T-helper 2 cell treated with Interferon-gamma antibody and Interleukin-4, amounts not matched to agents 5 μg/mL and 100 μg/mL, for 36 hours (primary cell): ENCODE measurements at regions not wholly inside any gene's neighbourhood (a gene's known extent, or its start where the extent isn't known, plus 50 kb on each side); places are given as distances from the start of the nearest gene placed in this dataset.
"Not testable (repeated sequence)": the region's sequence is repeated elsewhere in the genome, so short reads cannot be mapped to it uniquely, and the experiment has no call there.

Source experiments
- DNase-seq: peaks from one replicate; pipeline ENCODE4 v3.0.0; 2021; ENCODE audit warnings: low spot score
- H3K27ac Mint-ChIP-seq: one replicate; pipeline ENCODE4 v1.8.0; 2021; ENCODE audit warnings: mild to moderate bottlenecking, mixed read lengths
- H3K27me3 Mint-ChIP-seq: one replicate; pipeline ENCODE4 v1.8.0; 2021; ENCODE audit warnings: low read depth, mixed read lengths
- H3K36me3 Mint-ChIP-seq: one replicate; pipeline ENCODE4 v1.8.0; 2021; ENCODE audit warnings: low read depth, mixed read lengths
- H3K4me1 Mint-ChIP-seq: one replicate; pipeline ENCODE4 v1.8.0; 2021; ENCODE audit warnings: low read depth, mixed read lengths
- H3K4me3 Mint-ChIP-seq: one replicate; pipeline ENCODE4 v1.8.0; 2022; ENCODE audit warnings: mild to moderate bottlenecking, moderate library complexity, mixed read lengths
- H3K9me3 Mint-ChIP-seq: one replicate; pipeline ENCODE4 v1.8.0; 2021; ENCODE audit warnings: mixed read lengths

GRCh38 chr6:10166031-10166430 is 248.8 kb downstream of the TFAP2A start:
- no peak for DNase-seq
- Mint-ChIP-seq H3K36me3 (no peaks in the 10 kb centered on the region), H3K4me1 (no peaks in the 10 kb centered on the region), H3K27me3 (no peaks in the 10 kb centered on the region), H3K9me3 (peaks cover 6% of the 10 kb centered on the region), H3K4me3 (no peak overlapping the region), H3K27ac (no peak overlapping the region)

DNA sequence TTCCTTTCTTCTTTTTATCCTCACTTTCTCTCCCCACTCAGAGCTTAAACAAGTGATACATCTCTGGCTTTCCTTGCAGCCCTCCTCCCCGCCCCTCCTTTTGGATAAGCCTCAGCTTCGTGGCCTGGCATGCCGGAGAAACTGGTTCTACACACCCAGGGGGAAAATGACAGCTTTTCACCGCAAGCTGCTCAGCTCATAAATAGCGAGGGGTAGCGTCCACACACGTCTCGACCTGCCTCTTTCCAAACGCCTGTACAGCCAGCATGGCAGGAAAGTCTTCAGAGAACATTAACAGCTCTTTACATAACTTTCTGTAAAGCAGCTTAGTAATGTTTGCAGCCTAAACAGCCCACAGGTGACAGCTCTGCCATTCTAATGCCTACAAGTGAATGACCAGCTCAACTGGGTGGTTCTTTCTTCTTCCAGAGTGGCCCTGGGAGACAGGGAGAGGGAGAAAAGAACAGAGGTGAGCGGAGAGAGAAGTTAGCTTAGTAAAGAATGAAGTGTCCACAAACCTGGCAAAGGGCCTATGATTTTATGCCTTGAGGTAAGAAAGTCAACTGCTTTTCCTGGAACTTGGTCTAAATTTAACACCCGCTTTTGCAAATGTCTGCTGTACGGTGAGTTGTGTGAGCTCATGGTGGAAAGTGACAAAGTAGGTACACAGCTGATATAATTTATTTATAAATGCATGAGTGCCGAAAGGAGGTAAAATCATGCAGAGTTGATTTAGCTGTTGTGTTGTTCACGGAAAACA is 251.5 kb downstream of the TFAP2A start:
- DNase-seq, result no peak
- Mint-ChIP-seq H3K9me3 (peaks cover 6% of the 10 kb centered on the region), H3K36me3 (no peaks in the 10 kb centered on the region), H3K4me3 (no peak overlapping the region), H3K27ac (no peak overlapping the region), H3K27me3 (no peaks in the 10 kb centered on the region), H3K4me1 (no peaks in the 10 kb centered on the region)

DNA sequence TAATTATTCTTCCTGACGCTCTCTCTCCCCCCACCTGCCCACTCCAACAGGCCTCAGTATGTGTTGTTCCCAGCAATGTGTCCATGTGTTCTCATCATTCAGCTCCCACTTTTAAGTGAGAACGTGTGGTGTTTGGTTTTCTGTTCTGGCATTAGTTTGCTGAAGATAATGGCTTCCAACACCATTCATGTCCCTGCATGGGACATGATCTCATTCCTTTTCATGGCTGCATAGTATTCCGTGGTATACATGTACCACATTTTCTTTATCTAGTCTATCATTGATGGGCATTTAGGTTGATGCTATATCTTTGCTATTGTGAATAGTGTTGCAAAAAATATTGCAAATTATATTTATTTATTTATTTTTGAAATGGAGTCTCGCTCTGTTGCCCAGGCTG is 258.0 kb downstream of the TFAP2A start:
- H3K36me3 Mint-ChIP-seq, result no peaks in the 10 kb centered on the region
- H3K9me3 Mint-ChIP-seq, result peaks cover 14% of the 10 kb centered on the region
- H3K27me3 Mint-ChIP-seq, result no peaks in the 10 kb centered on the region

GRCh38 chr6:10154251-10154650 is 260.6 kb downstream of the TFAP2A start:
- no peaks in the 10 kb centered on the region for H3K27me3 Mint-ChIP-seq
- no peaks in the 10 kb centered on the region for H3K36me3 Mint-ChIP-seq
- H3K4me1 Mint-ChIP-seq, result no peaks in the 10 kb centered on the region

More for the DNA sequence above, 258.0 kb downstream of the TFAP2A start:
- Mint-ChIP-seq H3K4me1 (no peaks in the 10 kb centered on the region), H3K4me3 (no peak overlapping the region), H3K27ac (no peak overlapping the region)
- no peak for DNase-seq

GRCh38 chr6:10151144-10151915 is 263.5 kb downstream of the TFAP2A start:
- Mint-ChIP-seq H3K27ac (no peak overlapping the region), H3K4me3 (no peak overlapping the region), H3K27me3 (no peaks in the 10 kb centered on the region), H3K9me3 (peaks cover 5% of the 10 kb centered on the region), H3K4me1 (no peaks in the 10 kb centered on the region), H3K36me3 (no peaks in the 10 kb centered on the region)
- no peak for DNase-seq

More at GRCh38 chr6:10154251-10154650, 260.6 kb downstream of the TFAP2A start:
- Mint-ChIP-seq H3K9me3 (peaks cover 14% of the 10 kb centered on the region), H3K4me3 (no peak overlapping the region), H3K27ac (no peak overlapping the region)
- no peak for DNase-seq

GRCh38 chr6:10149603-10150002 is 265.3 kb downstream of the TFAP2A start:
- no peaks in the 10 kb centered on the region for H3K36me3 Mint-ChIP-seq
- H3K27me3 Mint-ChIP-seq, result no peaks in the 10 kb centered on the region
- no peak for DNase-seq
- H3K27ac Mint-ChIP-seq, result no peak overlapping the region
- no peaks in the 10 kb centered on the region for H3K4me1 Mint-ChIP-seq
- H3K4me3 Mint-ChIP-seq, result no peak overlapping the region
- no peaks in the 10 kb centered on the region for H3K9me3 Mint-ChIP-seq

DNA sequence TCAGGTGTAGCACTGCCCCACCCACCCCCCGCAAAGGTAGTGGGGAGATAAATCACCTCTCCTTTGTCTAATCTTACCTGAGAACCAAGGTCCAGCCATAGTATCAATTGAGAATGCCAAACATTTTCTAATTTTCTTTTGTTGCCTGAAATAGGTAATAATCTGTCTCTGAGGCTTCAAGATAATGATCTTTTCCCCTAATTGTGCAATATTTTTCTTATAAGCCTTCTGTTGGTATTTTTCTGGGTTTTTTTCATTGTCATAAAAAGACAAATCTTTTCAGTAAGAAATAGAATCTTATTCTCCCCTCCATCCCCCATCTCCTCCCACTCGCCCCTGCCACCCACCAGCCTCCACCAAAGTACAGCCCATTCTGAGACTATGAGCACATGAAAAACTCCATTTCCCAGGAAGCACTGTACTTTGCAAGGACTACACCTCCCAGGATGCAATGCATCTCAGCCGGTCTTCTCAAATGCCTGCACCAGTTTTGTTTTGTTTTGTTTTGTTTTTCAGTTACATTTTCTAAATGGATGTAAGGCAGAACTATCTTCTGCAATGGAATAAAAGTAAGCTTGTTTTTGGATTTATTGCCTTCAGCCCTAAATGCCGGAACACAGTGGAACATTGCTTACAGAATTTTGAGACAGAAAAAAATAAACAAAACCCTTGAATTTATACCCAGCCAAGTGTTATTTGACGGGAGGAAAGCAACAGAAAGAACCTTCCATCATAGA is 268.0 kb downstream of the TFAP2A start:
- DNase-seq, result no peak
- Mint-ChIP-seq H3K27me3 (no peaks in the 10 kb centered on the region), H3K27ac (no peak overlapping the region), H3K36me3 (no peaks in the 10 kb centered on the region), H3K4me3 (peak overlapping the region; percentile 66), H3K4me1 (no peaks in the 10 kb centered on the region), H3K9me3 (no peaks in the 10 kb centered on the region)

DNA sequence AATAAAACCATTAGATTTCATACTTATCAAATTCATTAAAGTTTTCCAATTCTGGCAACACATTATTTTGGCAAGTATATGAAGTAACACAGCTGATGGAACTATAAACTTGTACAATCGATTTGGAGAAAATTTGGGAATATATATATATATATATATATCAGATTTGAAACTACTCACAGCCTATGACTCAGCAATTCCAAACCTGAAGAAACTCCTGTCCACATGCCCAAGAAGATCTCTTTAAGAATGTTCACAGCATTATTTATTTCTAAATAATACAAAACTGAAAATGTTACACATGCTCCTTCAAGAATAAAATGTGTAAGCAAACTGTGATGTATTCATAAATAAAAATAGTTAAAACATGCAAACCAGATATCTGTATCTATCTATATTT is 270.1 kb downstream of the TFAP2A start:
- H3K4me3 Mint-ChIP-seq, result no peak overlapping the region
- no peak for DNase-seq
- no peaks in the 10 kb centered on the region for H3K36me3 Mint-ChIP-seq
- no peaks in the 10 kb centered on the region for H3K9me3 Mint-ChIP-seq
- no peaks in the 10 kb centered on the region for H3K27me3 Mint-ChIP-seq
- H3K4me1 Mint-ChIP-seq, result no peaks in the 10 kb centered on the region
- no peak overlapping the region for H3K27ac Mint-ChIP-seq

DNA sequence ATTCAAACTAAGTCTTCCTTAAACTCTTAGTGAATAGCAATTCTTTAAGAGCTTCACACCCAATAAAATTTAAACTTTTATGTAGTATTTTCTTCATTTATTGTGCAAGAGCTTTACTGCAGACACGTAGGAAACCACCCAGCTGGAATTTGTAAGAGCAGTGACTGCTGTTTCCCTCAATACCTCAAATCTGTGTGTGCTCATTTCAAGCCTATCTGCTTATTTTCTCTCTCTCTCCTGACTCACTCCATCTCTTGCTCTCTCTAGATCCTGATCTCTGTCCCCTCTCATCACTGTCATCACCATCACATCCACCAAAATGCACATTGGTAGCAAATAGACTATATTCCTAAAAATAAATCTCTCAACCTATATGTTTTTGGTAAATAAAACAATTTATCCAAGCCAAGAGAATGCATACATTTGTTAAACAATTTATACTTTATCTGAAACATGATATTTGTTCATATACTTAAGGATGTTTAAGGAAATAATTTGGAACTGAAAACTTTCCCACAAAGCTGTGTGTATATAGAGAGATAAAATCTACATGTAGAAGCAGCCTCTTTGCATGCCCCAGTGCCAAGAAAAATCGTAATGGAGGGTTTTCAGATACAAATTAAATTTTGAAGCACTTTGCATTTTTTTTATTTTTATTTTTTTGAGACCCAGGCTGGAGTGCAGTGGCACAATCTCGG is 273.0 kb downstream of the TFAP2A start:
- Mint-ChIP-seq H3K9me3 (no peaks in the 10 kb centered on the region), H3K36me3 (no peaks in the 10 kb centered on the region), H3K4me3 (no peak overlapping the region), H3K27ac (no peak overlapping the region), H3K27me3 (no peaks in the 10 kb centered on the region), H3K4me1 (no peaks in the 10 kb centered on the region)
- no peak for DNase-seq

DNA sequence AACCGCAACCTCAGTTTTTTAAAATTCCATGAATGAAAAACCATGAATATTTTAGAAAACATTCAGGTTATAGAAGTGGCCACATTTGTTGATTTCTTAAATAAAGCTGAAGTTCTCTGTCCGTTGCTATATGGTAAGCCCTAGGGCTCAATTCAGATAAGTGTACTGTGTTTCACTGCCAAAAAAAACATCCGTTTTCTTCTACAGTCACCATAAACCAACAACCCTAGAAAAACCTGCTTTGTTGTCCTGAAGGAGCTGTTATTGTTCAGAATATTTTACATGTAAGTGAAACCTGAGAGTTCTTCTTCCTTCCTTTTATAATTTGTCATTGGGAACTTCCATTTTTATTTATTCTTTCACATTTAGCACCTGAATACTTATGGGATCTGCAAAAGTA is 274.1 kb downstream of the TFAP2A start:
- DNase-seq, result no peak
- H3K4me3 Mint-ChIP-seq, result no peak overlapping the region
- no peaks in the 10 kb centered on the region for H3K36me3 Mint-ChIP-seq
- H3K9me3 Mint-ChIP-seq, result no peaks in the 10 kb centered on the region
- no peaks in the 10 kb centered on the region for H3K27me3 Mint-ChIP-seq
- no peaks in the 10 kb centered on the region for H3K4me1 Mint-ChIP-seq
- H3K27ac Mint-ChIP-seq, result no peak overlapping the region

DNA sequence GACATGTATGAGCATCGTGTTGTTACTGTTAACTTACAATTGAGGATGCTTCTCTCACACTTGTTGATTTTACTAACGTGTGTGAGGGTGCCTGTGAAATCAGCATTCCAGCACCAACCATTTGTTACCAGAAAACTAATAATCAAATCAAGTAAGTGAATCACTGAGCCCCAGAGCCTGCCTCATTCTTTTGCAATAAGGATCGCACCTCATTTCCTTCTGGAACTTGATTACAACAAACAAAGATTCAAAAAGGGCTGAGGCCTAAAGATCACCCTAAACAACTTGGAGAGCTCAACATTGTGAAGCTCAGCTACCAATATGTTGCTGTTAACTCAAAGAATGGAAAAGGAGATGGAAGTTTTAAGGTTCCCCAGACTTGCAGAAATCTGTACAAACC is 274.7 kb downstream of the TFAP2A start:
- DNase-seq, result no peak
- Mint-ChIP-seq H3K27ac (no peak overlapping the region), H3K27me3 (no peaks in the 10 kb centered on the region), H3K36me3 (no peaks in the 10 kb centered on the region), H3K4me1 (no peaks in the 10 kb centered on the region), H3K4me3 (no peak overlapping the region), H3K9me3 (no peaks in the 10 kb centered on the region)

GRCh38 chr6:10138917-10139316 is 276.0 kb downstream of the TFAP2A start:
- H3K27ac Mint-ChIP-seq, result no peak overlapping the region
- no peak overlapping the region for H3K4me3 Mint-ChIP-seq
- H3K36me3 Mint-ChIP-seq, result no peaks in the 10 kb centered on the region
- no peaks in the 10 kb centered on the region for H3K9me3 Mint-ChIP-seq
- no peaks in the 10 kb centered on the region for H3K4me1 Mint-ChIP-seq
- no peaks in the 10 kb centered on the region for H3K27me3 Mint-ChIP-seq
- DNase-seq, result no peak

GRCh38 chr6:10136636-10137035 is 278.2 kb downstream of the TFAP2A start:
- Mint-ChIP-seq H3K4me1 (no peaks in the 10 kb centered on the region), H3K36me3 (no peaks in the 10 kb centered on the region), H3K27ac (no peak overlapping the region), H3K27me3 (no peaks in the 10 kb centered on the region), H3K4me3 (no peak overlapping the region), H3K9me3 (no peaks in the 10 kb centered on the region)
- no peak for DNase-seq

- H3K4me3 Mint-ChIP-seq, DNase-seq, H3K36me3 Mint-ChIP-seq, H3K4me1 Mint-ChIP-seq, H3K27ac Mint-ChIP-seq, H3K9me3 Mint-ChIP-seq, H3K27me3 Mint-ChIP-seq: not testable (repeated sequence)
Observed at GRCh38 chr6:10134185-10134584, 280.7 kb downstream of the TFAP2A start.
